HUDEP-2 (cell line): ENCODE measurements at regions not wholly inside any gene's neighbourhood (a gene's known extent, or its start where the extent isn't known, plus 50 kb on each side); places are given as distances from the start of the nearest gene placed in this dataset.

ENCODE experiments used
- DNase-seq, 76 experiments: peaks; one replicate each; lab custom pipeline; 2025; ENCODE audit not compliant: unreplicated experiment in 76 of 76; lab: John Stamatoyannopoulos, UW

GRCh38 chr5:3237276-3237868, 358.3 kb upstream of the IRX1 start:
- DNase-seq: no peak

- DNase-seq: no peak
These were observed 361.1 kb upstream of the IRX1 start for GRCh38 chr5:3234566-3234965.

- DNase-seq: no peak
These were observed 364.7 kb upstream of the IRX1 start for GRCh38 chr5:3230941-3231340.

GRCh38 chr5:3230254-3230653, 365.4 kb upstream of the IRX1 start:
- DNase-seq: no peak

- DNase-seq: no peak
These were observed 369.3 kb upstream of the IRX1 start for GRCh38 chr5:3226196-3226920.

GRCh38 chr5:3225201-3225960, 370.3 kb upstream of the IRX1 start:
- no peak for DNase-seq

GRCh38 chr5:3222924-3223323, 372.7 kb upstream of the IRX1 start:
- DNase-seq: no peak

- DNase-seq: no peak
These were observed 374.2 kb upstream of the IRX1 start for GRCh38 chr5:3221432-3221831.

- no peak for DNase-seq
These were observed 374.9 kb upstream of the IRX1 start for GRCh38 chr5:3220638-3221288.

GRCh38 chr5:3220201-3220600, 375.4 kb upstream of the IRX1 start:
- DNase-seq: no peak

GRCh38 chr5:3218916-3219650, 376.5 kb upstream of the IRX1 start:
- no peak for DNase-seq

GRCh38 chr5:3217771-3218495, 377.7 kb upstream of the IRX1 start:
- DNase-seq: no peak

- no peak for DNase-seq
These were observed 378.5 kb upstream of the IRX1 start for GRCh38 chr5:3217114-3217513.

GRCh38 chr5:3216386-3216785, 379.2 kb upstream of the IRX1 start:
- no peak for DNase-seq

GRCh38 chr5:3214838-3215374, 380.7 kb upstream of the IRX1 start:
- no peak for DNase-seq

- DNase-seq: no peak
These were observed 381.2 kb upstream of the IRX1 start for GRCh38 chr5:3214396-3214795.

GRCh38 chr5:3212869-3213268, 382.8 kb upstream of the IRX1 start:
- DNase-seq: no peak

- no peak for DNase-seq
These were observed 385.1 kb upstream of the IRX1 start for GRCh38 chr5:3210531-3210930.

- no peak for DNase-seq
These were observed 385.7 kb upstream of the IRX1 start for GRCh38 chr5:3209918-3210317.

- no peak for DNase-seq
These were observed 393.1 kb upstream of the IRX1 start for GRCh38 chr5:3202570-3202969.
